ENCODE measurements at regions not wholly inside any gene's neighbourhood (a gene's known extent, or its start where the extent isn't known, plus 50 kb on each side); places are given as distances from the start of the nearest gene placed in this dataset.

DNA sequence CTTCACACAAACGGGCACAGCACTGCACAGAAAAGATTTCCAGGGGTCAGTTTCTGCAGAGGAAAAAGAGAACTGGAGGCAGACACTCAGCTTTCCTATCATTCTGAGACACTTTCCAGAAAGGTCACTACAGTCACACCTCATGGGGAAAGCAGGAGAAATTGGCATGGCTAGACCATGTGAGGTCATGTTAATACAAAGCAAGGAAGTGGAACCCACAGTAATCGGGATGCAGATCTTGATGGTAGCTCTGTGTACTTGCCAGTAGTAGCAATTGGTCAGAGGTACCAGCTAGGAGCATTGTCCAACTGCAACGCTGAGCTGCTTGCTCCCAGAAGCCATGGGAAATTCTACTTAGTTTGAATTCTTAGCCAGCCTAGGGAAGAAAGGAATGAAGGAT, 255.3 kb upstream of the PCDH10 start:
- no peak overlapping the region for H3K4me3 ChIP-seq (ENCODE audit: control insufficient read depth, low read depth, low read length)
- TF ChIP-seq, protein P1, sequence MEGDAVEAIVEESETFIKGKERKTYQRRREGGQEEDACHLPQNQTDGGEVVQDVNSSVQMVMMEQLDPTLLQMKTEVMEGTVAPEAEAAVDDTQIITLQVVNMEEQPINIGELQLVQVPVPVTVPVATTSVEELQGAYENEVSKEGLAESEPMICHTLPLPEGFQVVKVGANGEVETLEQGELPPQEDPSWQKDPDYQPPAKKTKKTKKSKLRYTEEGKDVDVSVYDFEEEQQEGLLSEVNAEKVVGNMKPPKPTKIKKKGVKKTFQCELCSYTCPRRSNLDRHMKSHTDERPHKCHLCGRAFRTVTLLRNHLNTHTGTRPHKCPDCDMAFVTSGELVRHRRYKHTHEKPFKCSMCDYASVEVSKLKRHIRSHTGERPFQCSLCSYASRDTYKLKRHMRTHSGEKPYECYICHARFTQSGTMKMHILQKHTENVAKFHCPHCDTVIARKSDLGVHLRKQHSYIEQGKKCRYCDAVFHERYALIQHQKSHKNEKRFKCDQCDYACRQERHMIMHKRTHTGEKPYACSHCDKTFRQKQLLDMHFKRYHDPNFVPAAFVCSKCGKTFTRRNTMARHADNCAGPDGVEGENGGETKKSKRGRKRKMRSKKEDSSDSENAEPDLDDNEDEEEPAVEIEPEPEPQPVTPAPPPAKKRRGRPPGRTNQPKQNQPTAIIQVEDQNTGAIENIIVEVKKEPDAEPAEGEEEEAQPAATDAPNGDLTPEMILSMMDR (conservative IDR thresholded peaks at IDR 0.05; ENCODE audit: control insufficient read depth, insufficient read depth, low read depth, low read length) = no peak
- no peak for DNase-seq (ENCODE audit: low read depth)

- no peak for DNase-seq (ENCODE audit: low read depth)
- no peak overlapping the region for H3K4me3 ChIP-seq (ENCODE audit: control insufficient read depth, low read depth, low read length)
- TF ChIP-seq, protein P1 (conservative IDR thresholded peaks at IDR 0.05; ENCODE audit: control insufficient read depth, insufficient read depth, low read depth, low read length) = no peak
These were observed 247.9 kb upstream of the PCDH10 start for GRCh38 chr4:132901224-132901623.

DNA sequence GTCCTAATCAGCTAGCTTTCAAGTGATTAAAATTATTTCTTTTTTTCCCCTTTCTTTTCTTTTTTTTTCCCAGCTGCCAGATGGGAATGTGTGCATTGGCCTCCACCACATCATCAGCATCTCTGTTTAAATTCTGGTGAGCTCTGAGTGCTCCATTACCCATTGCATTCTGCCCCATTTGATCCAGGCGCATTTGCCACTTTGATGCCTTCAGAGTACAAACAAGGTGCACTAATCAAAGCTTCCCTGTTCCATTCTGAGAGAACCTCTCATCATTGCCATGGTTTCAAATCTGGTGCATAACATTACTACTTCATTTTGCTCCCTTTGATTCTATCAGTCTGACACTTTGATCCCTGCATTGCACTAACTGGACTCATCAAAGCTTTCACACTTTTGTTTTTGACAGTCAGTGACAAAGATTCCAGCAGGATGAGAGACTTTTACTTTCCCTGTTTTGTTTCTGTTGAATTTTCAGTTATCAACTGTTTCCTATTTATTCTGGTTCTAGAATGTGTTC, 238.8 kb upstream of the PCDH10 start:
- TF ChIP-seq, protein P1 (conservative IDR thresholded peaks at IDR 0.05; ENCODE audit: control insufficient read depth, insufficient read depth, low read depth, low read length) = no peak

DNA sequence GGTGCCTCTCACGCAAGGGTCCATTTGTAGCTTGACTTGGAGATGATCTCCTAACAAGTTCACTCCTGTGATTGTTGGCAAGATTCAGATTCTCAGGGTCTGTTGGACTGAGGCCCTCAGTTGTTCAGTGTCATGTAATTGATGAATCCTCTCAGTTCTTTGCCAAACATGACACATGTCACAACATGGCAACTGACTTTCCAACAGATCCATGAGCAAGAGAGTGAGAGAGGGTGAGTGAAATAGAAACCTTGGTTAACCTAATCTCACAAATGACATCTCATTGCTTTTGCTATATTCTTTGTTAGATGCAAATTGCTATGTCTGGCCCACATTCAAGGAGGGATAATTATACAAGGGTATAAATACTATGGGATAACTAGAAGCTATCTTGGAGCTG, 231.0 kb upstream of the PCDH10 start:
- TF ChIP-seq, protein P1 (conservative IDR thresholded peaks at IDR 0.05; ENCODE audit: control insufficient read depth, insufficient read depth, low read depth, low read length) = no peak
- no peak for DNase-seq (ENCODE audit: low read depth)
- H3K4me3 ChIP-seq (ENCODE audit: control insufficient read depth, low read depth, low read length) = no peak overlapping the region

More for the DNA sequence above, 238.8 kb upstream of the PCDH10 start:
- no peak for DNase-seq (ENCODE audit: low read depth)
- H3K4me3 ChIP-seq (ENCODE audit: control insufficient read depth, low read depth, low read length) = no peak overlapping the region

- no peak for DNase-seq (ENCODE audit: low read depth)
- TF ChIP-seq, protein P1 (conservative IDR thresholded peaks at IDR 0.05; ENCODE audit: control insufficient read depth, insufficient read depth, low read depth, low read length) = no peak
- H3K4me3 ChIP-seq (ENCODE audit: control insufficient read depth, low read depth, low read length) = no peak overlapping the region
These were observed 225.6 kb upstream of the PCDH10 start for GRCh38 chr4:132923516-132923915.

GRCh38 chr4:132934911-132935310, 214.2 kb upstream of the PCDH10 start:
- TF ChIP-seq, protein P1 (conservative IDR thresholded peaks at IDR 0.05; ENCODE audit: control insufficient read depth, insufficient read depth, low read depth, low read length) = no peak
- DNase-seq (ENCODE audit: low read depth) = no peak
- H3K4me3 ChIP-seq (ENCODE audit: control insufficient read depth, low read depth, low read length) = no peak overlapping the region

GRCh38 chr4:132955146-132955545, 193.9 kb upstream of the PCDH10 start:
- no peak overlapping the region for H3K4me3 ChIP-seq (ENCODE audit: control insufficient read depth, low read depth, low read length)
- TF ChIP-seq, protein P1 (conservative IDR thresholded peaks at IDR 0.05; ENCODE audit: control insufficient read depth, insufficient read depth, low read depth, low read length) = no peak

More at GRCh38 chr4:132955146-132955545, 193.9 kb upstream of the PCDH10 start:
- no peak for DNase-seq (ENCODE audit: low read depth)

All from fibroblast of mammary gland (primary cell).